Neuron (in vitro differentiated cells): ENCODE measurements at regions not wholly inside any gene's neighbourhood (a gene's known extent, or its start where the extent isn't known, plus 50 kb on each side); places are given as distances from the start of the nearest gene placed in this dataset.

ENCODE experiments used
- H2AFZ ChIP-seq: one replicate; pipeline ENCODE4 v1.6.1; 2013; ENCODE audit warnings: low read depth, mild to moderate bottlenecking, inconsistent platforms, low read length, moderate library complexity
- H3K27me3 ChIP-seq: one replicate; pipeline ENCODE4 v1.6.1; 2013; ENCODE audit warnings: low read length; ENCODE audit not compliant: insufficient read depth
- H3K36me3 ChIP-seq: one replicate; pipeline ENCODE4 v1.6.1; 2013; ENCODE audit warnings: low read length; ENCODE audit not compliant: insufficient read depth
- H3K4me1 ChIP-seq: one replicate; pipeline ENCODE4 v1.6.1; 2013; ENCODE audit warnings: low read length; ENCODE audit not compliant: insufficient read depth
- H3K4me3 ChIP-seq: 2 replicates; pipeline ENCODE4 v1.5.1; 2013; ENCODE audit warnings: mild to moderate bottlenecking, low read length, moderate library complexity
- H3K9me3 ChIP-seq: one replicate; pipeline ENCODE4 v1.6.1; 2013; ENCODE audit warnings: low read length

DNA sequence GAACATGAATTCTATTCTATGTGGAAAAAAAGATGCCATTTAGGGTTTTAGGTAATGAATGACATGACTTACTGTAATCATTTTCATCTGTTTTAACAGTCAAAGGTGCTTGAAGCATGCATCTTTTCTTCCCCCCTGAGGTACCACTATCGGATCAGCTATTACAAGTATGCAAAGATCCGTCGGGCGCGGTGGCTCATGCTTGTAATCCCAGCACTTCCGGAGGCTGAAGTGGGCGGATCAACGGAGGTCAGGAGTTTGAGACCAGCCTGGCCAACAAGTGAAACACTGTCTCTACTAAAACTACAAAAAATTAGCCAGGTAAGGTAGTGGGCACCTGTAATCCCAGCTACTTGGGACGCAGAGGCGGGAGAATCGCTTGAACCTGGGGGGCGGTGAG lies 241.3 kb downstream of the ARAP2 start:
- no peaks in the 10 kb centered on the region for H3K9me3 ChIP-seq
- no peak overlapping the region for H2AFZ ChIP-seq
- H3K36me3 ChIP-seq: no peaks in the 10 kb centered on the region
- no peak overlapping the region for H3K4me3 ChIP-seq
- H3K4me1 ChIP-seq: no peaks in the 10 kb centered on the region
- H3K27me3 ChIP-seq: no peaks in the 10 kb centered on the region

DNA sequence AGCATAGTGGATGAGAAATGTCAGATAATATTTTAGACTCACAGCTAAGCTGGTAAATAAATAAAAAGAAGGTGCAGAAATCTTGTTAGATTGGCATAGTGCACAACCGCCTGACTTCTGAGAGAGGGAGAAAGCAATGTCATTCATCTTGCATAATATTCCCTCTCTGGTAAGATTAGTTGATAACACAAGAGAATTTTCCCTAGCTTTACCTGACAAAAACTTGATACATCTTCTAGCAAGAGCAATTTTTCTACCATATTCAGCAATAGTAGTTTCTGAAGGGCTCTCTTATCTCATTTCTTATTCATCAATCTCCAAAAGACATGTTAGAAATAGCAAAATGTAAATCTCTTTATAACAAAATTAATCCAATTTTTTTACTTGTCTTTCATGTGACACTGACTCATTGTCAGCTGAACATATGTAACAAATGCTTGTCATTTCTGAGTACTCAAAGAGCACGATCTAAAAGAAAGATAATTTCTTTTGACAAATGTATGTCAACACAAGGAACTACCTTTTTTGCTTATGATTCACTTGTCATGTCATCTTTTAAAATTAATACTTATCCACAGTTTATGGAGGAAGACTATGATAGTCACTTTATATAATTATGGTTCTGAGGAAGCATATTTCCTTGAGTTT lies 240.0 kb downstream of the ARAP2 start:
- Histone ChIP-seq H2AFZ (no peak overlapping the region), H3K9me3 (no peaks in the 10 kb centered on the region), H3K36me3 (no peaks in the 10 kb centered on the region)

DNA sequence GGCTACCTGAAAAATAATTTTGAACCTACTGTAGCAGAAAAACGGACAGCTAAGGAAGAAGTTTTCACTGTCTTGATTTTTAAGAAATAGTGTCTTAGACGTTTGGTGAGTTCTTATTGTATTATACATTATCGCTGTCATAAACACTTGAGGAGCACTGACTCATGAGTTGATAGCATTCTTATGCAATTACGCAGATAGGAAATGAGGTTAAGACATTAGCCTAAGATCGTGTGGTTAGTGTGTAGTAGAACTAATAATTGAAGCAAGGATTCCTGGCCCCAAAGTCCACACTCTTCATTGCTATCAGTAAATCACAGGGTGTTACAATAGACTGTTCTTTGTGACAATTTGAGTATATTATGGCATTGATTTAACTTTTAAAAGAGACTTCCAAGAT lies 238.1 kb downstream of the ARAP2 start:
- no peaks in the 10 kb centered on the region for H3K4me1 ChIP-seq

More for the DNA sequence above, 240.0 kb downstream of the ARAP2 start:
- H3K27me3 ChIP-seq: no peaks in the 10 kb centered on the region
- H3K4me3 ChIP-seq: no peak overlapping the region
- H3K4me1 ChIP-seq: no peaks in the 10 kb centered on the region

DNA sequence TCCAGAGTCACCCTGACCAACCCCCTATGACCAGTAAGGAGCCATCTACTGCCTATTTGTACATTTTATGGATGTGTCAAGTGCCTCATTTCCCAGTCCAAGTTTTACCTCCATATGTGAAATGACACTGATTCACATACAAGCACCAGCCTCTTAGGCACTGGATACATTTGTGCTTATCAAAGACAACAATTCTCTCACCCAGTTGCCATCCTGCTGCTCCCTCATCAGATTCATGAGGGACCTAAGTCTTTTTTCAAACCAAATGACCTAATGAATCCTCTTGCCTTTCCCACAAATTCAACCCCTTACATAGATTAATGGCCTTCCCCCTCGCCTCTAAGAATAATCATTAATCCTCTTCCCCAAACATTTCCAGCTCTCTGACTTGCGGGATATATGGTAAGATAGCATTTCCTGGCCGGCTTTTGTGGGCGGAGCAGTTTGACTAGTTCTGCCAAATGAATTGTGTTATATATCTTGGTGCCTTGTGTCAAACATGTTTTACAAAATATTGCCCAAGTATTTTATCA lies 233.9 kb downstream of the ARAP2 start:
- Histone ChIP-seq H2AFZ (no peak overlapping the region), H3K27me3 (no peaks in the 10 kb centered on the region), H3K36me3 (no peaks in the 10 kb centered on the region), H3K4me1 (peaks cover 5% of the 10 kb centered on the region), H3K4me3 (no peak overlapping the region), H3K9me3 (no peaks in the 10 kb centered on the region)

More for the DNA sequence above, 238.1 kb downstream of the ARAP2 start:
- no peak overlapping the region for H2AFZ ChIP-seq
- H3K36me3 ChIP-seq: no peaks in the 10 kb centered on the region
- H3K4me3 ChIP-seq: no peak overlapping the region
- H3K9me3 ChIP-seq: no peaks in the 10 kb centered on the region
- H3K27me3 ChIP-seq: no peaks in the 10 kb centered on the region

DNA sequence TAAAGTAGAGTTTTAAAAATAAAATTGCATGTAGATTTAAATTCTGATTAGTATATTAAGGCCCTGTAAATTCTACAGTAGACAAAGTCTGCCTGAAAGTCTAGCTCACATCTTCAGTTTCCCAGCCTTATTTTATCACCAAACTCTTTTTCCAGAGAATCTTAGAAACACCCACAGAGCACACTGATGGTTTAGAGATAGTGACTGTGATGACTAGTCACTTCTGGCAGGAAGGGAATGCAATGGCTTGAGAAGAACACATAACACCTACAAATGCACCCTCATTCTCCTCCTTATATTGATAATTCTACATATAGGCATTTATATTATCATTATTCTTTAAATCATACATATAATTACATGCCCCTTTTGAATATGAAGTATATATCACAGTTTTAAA lies 232.9 kb downstream of the ARAP2 start:
- no peaks in the 10 kb centered on the region for H3K27me3 ChIP-seq
- H2AFZ ChIP-seq: no peak overlapping the region
- H3K4me1 ChIP-seq: peaks cover 6% of the 10 kb centered on the region

DNA sequence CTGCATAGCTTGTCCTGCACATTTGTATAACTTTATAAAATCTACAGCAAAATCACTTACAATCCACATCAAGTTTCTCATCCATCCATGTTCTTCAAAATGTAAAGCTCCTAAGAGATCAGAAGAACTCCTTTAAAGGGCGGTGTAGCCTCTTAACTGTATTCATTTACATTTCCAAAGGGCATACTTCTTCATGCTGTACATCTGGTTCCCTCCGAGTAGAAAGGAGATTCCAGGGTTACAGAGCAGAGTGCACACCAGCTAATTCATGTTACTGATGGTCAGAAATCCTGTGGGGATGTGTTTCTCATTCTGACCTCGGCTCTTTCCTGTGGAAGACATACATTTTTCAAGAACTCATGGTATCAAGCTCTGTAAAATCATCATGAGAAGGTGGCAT lies 231.8 kb downstream of the ARAP2 start:
- no peak overlapping the region for H3K4me3 ChIP-seq
- H2AFZ ChIP-seq: peak overlapping the region; percentile 48
- H3K4me1 ChIP-seq: peaks cover 15% of the 10 kb centered on the region
- H3K9me3 ChIP-seq: no peaks in the 10 kb centered on the region
- no peaks in the 10 kb centered on the region for H3K36me3 ChIP-seq
- H3K27me3 ChIP-seq: no peaks in the 10 kb centered on the region

More for the DNA sequence above, 232.9 kb downstream of the ARAP2 start:
- H3K36me3 ChIP-seq: no peaks in the 10 kb centered on the region
- H3K4me3 ChIP-seq: no peak overlapping the region
- no peaks in the 10 kb centered on the region for H3K9me3 ChIP-seq

DNA sequence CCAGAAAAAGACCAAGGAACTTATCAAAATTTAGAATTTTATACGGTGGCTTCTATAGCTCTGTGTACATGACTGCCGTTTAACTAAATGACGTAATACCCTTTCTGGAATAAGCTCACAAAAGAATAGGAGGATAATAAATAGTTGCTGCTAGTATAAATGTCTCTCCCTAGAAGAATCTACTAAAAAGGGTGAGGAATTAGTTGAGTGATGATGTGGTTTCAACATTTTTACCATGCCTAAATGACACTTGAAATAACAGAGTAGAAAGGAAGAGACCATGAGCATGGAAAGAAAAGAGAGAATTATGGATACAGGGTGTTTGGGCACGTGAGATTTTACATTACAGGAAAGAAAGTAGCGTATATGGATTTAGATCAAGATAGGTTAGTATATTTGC lies 231.1 kb downstream of the ARAP2 start:
- H2AFZ ChIP-seq: no peak overlapping the region
- H3K4me1 ChIP-seq: peaks cover 17% of the 10 kb centered on the region
- no peaks in the 10 kb centered on the region for H3K36me3 ChIP-seq
- no peaks in the 10 kb centered on the region for H3K9me3 ChIP-seq
- no peak overlapping the region for H3K4me3 ChIP-seq
- H3K27me3 ChIP-seq: no peaks in the 10 kb centered on the region
